ENCODE measurements at regions not wholly inside any gene's neighbourhood (a gene's known extent, or its start where the extent isn't known, plus 50 kb on each side); places are given as distances from the start of the nearest gene placed in this dataset.

DNA sequence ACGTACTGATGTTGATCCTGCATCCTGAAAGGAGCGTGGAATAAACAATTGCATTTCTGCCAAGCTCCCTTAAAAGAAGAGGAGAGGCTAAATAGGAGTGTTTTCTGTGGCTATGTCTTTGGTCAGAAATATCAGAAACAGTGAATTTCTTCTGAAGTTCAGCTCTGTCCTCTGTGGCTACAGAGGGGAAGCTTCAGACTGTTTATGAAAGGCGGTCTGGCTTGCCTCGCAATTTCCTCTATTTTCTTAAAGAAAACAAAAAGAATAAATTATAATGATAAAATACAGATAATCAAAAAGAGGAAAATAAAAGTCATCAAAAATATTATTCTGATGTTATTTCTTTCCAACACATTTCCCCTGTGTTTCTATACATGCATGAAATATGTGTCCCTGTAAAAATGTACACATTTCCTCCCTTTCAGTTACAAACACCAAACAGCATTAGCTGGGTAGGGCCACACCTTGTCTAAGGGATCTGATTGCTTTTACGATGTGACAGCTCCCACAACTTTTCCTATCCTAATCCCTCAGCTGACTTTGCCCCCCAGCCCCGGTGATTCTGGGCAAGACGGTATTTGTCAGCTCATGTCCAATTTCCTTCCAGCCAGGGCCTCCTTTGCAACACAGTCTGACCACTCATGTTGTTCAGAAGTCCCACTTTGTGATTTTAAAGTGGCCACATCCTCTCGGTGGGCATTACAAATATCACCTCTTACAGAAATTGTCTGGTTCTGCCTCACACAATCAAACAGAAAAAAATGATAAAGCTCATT, 439.0 kb downstream of the HS3ST3B1 start:
- CTCF ChIA-PET = interaction anchor here (1.0 to 2.3 kb wide), 3 partner anchors 7 to 20 kb away, joined by 3 to 5 read pairs (median 4); no protein-coding TSS in a partner anchor
- POLR2A ChIA-PET = no interaction called here
- TF ChIP-seq, protein P1, sequence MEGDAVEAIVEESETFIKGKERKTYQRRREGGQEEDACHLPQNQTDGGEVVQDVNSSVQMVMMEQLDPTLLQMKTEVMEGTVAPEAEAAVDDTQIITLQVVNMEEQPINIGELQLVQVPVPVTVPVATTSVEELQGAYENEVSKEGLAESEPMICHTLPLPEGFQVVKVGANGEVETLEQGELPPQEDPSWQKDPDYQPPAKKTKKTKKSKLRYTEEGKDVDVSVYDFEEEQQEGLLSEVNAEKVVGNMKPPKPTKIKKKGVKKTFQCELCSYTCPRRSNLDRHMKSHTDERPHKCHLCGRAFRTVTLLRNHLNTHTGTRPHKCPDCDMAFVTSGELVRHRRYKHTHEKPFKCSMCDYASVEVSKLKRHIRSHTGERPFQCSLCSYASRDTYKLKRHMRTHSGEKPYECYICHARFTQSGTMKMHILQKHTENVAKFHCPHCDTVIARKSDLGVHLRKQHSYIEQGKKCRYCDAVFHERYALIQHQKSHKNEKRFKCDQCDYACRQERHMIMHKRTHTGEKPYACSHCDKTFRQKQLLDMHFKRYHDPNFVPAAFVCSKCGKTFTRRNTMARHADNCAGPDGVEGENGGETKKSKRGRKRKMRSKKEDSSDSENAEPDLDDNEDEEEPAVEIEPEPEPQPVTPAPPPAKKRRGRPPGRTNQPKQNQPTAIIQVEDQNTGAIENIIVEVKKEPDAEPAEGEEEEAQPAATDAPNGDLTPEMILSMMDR (IDR thresholded peaks at IDR 0.05; ENCODE audit: control extremely low read depth, extremely low read depth, low read depth, missing control alignments) = no peak
- no peak for DNase-seq (ENCODE audit: extremely low spot score)

DNA sequence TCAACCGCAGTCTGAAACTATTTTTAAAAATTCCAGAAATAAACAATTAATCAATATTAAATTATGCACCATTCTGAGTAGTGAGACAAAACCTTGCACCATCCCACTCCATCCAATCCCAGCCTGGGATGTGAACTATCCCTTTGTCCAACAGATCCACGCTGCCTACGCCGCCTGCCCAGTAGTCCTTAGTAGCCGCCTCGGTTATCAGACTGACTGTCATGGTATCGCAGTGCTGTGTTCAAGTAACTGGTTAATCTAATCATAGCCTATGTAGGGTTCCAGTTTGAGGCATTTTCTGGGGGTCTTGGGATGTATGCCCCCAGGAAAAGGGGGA, 437.7 kb downstream of the HS3ST3B1 start:
- TF ChIP-seq, protein P1 (IDR thresholded peaks at IDR 0.05; ENCODE audit: control extremely low read depth, extremely low read depth, low read depth, missing control alignments) = no peak
- ChIA-PET POLR2A (no interaction called here), CTCF (interaction anchor here (1.0 to 2.3 kb wide), 2 partner anchors 8 to 22 kb away, joined by 5 read pairs; no protein-coding TSS in a partner anchor)
- DNase-seq (ENCODE audit: extremely low spot score) = no peak

DNA sequence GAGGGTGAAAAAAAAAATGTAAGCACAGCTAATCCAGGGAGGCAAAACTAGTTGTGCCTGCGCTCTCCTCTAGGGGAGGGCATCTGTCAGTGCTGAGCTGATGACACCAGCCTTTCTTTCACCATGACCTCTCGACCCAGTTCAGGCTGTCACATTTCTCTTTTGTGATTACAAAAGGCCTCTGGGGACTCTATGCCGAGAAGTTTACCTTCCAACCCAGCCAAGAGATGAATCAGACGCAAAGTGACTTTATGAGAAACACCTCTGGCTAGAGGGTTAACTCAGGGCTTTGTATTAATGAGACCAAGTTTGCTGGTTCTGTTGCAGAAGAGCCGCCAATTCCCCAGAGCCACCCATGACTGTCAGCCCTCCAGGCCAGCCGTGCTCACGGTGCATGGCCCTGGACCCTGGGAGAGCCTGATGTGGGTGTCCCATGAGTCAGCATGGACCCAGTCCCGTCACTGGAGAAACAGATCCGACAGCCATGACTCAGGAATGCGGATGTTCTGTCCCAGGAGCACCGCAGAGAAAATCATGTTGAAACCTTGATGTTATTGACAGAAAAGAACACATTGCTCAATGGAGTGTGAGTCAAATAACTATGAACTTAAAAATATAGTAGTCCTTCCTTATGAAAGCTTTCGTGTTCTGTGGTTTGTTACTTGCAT, 437.2 kb downstream of the HS3ST3B1 start:
- POLR2A ChIA-PET = no interaction called here

DNA sequence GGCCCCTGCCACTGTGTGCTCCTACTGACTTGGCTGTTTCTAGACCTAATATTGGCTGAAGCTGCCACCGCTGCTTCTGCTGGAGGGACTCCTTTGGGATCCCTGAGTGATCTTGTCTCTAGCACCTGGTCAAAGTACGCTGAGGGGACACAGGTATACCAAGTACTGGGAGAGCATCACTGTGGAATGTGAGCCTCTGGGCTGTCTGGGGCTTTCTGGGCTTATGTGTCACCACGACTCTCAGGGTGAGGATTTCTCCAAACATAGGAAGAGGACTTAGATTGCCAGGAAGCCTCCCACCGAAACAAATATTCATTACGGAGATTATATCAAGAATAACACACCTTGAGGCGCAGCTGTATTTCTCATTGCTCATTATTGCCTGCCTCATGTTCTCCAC, 435.8 kb downstream of the HS3ST3B1 start:
- CTCF ChIA-PET = interaction anchor here (0.9 to 1.6 kb wide), 2 partner anchors 53 to 190 kb away, joined by 3 to 6 read pairs; no protein-coding TSS in a partner anchor

More for the DNA sequence above, 437.2 kb downstream of the HS3ST3B1 start:
- peak; percentile 26 for DNase-seq (ENCODE audit: extremely low spot score)
- CTCF ChIA-PET = interaction anchor here (0.6 to 2.3 kb wide), 9 partner anchors 9 to 389 kb away, joined by 3 to 6 read pairs (median 3); no protein-coding TSS in a partner anchor
- TF ChIP-seq, protein P1 (IDR thresholded peaks at IDR 0.05; ENCODE audit: control extremely low read depth, extremely low read depth, low read depth, missing control alignments) = peak; percentile 19

DNA sequence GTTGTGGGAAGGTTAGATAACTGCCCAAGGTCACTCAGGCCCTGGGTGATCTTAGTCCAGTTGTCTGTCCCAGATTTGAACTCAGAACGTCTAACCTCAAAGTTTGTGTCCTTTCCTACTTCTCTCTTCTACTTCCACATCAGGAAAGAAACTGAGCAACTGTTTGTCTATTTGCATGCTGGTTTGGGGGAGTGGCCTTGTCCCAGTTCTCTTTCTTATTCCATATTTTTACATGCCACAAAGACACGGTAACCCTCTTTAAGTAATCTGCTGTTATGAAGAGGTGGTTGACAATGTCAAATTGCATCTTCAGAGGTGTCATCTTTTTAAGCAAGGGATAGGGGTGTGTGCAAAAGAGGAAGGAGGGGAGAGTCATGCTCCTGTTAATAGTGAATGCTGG, 432.5 kb downstream of the HS3ST3B1 start:
- no peak for DNase-seq (ENCODE audit: extremely low spot score)
- ChIA-PET CTCF (no interaction called here), POLR2A (no interaction called here)
- TF ChIP-seq, protein P1 (IDR thresholded peaks at IDR 0.05; ENCODE audit: control extremely low read depth, extremely low read depth, low read depth, missing control alignments) = no peak

More for the DNA sequence above, 435.8 kb downstream of the HS3ST3B1 start:
- POLR2A ChIA-PET = interaction anchor here (0.7 kb wide), 1 partner anchor 256 kb away, joined by 7 read pairs; no protein-coding TSS in a partner anchor
- no peak for DNase-seq (ENCODE audit: extremely low spot score)
- TF ChIP-seq, protein P1 (IDR thresholded peaks at IDR 0.05; ENCODE audit: control extremely low read depth, extremely low read depth, low read depth, missing control alignments) = no peak

DNA sequence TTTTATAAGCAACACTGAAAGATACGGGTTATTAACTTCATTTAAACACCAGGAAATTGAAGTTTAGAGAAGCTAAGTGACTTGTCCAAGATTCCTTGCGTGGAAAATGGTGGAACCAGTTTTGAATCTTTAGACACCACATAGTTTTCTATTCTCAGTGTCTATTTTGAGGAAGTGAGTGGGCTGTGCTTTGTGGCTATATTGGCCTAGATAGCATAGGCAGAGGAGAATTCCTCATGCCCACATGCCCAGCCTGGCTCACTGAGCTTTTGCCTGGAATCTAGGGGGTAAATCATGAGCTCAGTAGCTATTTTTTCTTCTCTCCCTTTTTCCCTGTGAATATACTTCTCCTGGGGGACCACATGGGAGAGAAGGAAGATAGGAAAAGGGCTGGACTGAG, 431.3 kb downstream of the HS3ST3B1 start:
- no peak for DNase-seq (ENCODE audit: extremely low spot score)
- CTCF ChIA-PET = interaction anchor here (1.1 to 1.4 kb wide), 2 partner anchors 16 to 328 kb away, joined by 3 read pairs; no protein-coding TSS in a partner anchor
- TF ChIP-seq, protein P1 (IDR thresholded peaks at IDR 0.05; ENCODE audit: control extremely low read depth, extremely low read depth, low read depth, missing control alignments) = no peak

More for the DNA sequence above, 431.3 kb downstream of the HS3ST3B1 start:
- POLR2A ChIA-PET = no interaction called here
